ENCODE measurements at regions not wholly inside any gene's neighbourhood (a gene's known extent, or its start where the extent isn't known, plus 50 kb on each side); places are given as distances from the start of the nearest gene placed in this dataset.

DNA sequence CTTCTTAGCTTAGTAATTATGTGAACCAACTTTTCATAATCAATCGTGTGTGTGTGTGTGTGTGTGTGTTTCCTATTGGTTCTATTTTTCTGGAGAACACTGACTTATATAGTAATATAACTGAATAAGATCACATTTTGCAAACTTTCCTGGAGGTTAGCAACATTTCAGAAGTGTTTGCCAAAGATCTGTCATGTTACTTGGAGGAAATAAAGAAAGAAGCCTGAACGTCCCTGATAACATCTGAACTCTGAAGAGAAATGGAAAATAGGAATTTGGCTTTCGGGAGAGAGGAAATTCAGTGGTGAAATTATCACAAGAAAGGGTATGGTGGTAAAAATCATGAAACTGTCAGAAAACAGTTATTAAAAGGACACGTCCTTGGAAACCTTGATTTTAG lies 984.4 kb upstream of the AUTS2 start:
- DNase-seq (ENCODE audit: low read depth in 2 of 2) = peak in 1 of 2 donors; percentile 17
- H3K27ac ChIP-seq (ENCODE audit: insufficient read depth, low read length) = no peak overlapping the region
- no peaks in the 10 kb centered on the region for H3K27me3 ChIP-seq (ENCODE audit: control insufficient read depth, insufficient read depth, low read length)
- H3K9ac ChIP-seq (ENCODE audit: insufficient read depth, low read length) = no peak overlapping the region
- H2AFZ ChIP-seq (ENCODE audit: low read length) = no peak overlapping the region
- TF ChIP-seq CTCF (conservative IDR thresholded peaks at IDR 0.05 in 1 of 2, IDR thresholded peaks at IDR 0.05 in 1 of 2; ENCODE audit: low read depth in 1 of 2, low read length in 2 of 2) (no peak), EZH2 (IDR thresholded peaks at IDR 0.05; ENCODE audit: low read length, missing control alignments) (no peak)
- no peaks in the 10 kb centered on the region for H4K20me1 ChIP-seq (ENCODE audit: control insufficient read depth, extremely low read depth, insufficient read depth, low read length)
- no peaks in the 10 kb centered on the region for H3K4me1 ChIP-seq (ENCODE audit: control insufficient read depth, extremely low read depth, insufficient read depth, low read length)
- no peaks in the 10 kb centered on the region for H3K36me3 ChIP-seq (ENCODE audit: control insufficient read depth, insufficient read depth, low read length)
- H3K4me2 ChIP-seq (ENCODE audit: extremely low read depth, insufficient read depth, low read length) = no peak overlapping the region
- H3K79me2 ChIP-seq (ENCODE audit: control insufficient read depth, insufficient read depth, low read length) = no peaks in the 10 kb centered on the region
- H3K4me3 ChIP-seq (replicated peaks in 1 of 4; ENCODE audit: control extremely low read depth in 1 of 4, insufficient read depth in 1 of 4, low read depth in 3 of 4, low read length in 4 of 4) = no peak overlapping the region
- no peaks in the 10 kb centered on the region for H3K9me3 ChIP-seq (ENCODE audit: control insufficient read depth, insufficient read depth, low read depth, low read length)

DNA sequence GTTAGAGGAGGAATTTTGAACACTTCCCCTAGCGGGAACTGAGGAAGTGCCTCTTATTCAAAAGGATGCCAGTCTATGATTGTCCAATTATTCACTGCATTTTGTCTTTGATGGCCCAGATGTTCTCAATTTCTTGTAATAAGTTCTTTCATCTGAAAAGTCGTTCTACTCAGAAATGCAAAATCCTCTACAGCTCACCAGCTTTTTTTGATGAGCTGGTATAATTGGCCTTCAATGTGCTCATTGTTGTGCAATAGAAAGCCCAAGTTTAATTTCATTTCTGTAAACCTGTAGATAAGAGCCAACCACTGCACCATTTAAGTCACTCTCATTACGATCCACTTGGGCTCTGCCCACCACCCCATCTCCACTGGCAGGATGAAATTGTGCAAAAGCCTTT lies 978.7 kb upstream of the AUTS2 start:
- H3K4me3 ChIP-seq (replicated peaks in 1 of 4; ENCODE audit: control extremely low read depth in 1 of 4, insufficient read depth in 1 of 4, low read depth in 3 of 4, low read length in 4 of 4) = no peak overlapping the region
- DNase-seq (ENCODE audit: low read depth in 2 of 2) = no peak
- H3K9me3 ChIP-seq (ENCODE audit: control insufficient read depth, insufficient read depth, low read depth, low read length) = no peaks in the 10 kb centered on the region
- H3K79me2 ChIP-seq (ENCODE audit: control insufficient read depth, insufficient read depth, low read length) = no peaks in the 10 kb centered on the region
- no peaks in the 10 kb centered on the region for H3K4me1 ChIP-seq (ENCODE audit: control insufficient read depth, extremely low read depth, insufficient read depth, low read length)
- no peak overlapping the region for H3K9ac ChIP-seq (ENCODE audit: insufficient read depth, low read length)
- H3K27me3 ChIP-seq (ENCODE audit: control insufficient read depth, insufficient read depth, low read length) = no peaks in the 10 kb centered on the region
- H3K4me2 ChIP-seq (ENCODE audit: extremely low read depth, insufficient read depth, low read length) = no peak overlapping the region
- no peak overlapping the region for H2AFZ ChIP-seq (ENCODE audit: low read length)
- H3K27ac ChIP-seq (ENCODE audit: insufficient read depth, low read length) = no peak overlapping the region
- TF ChIP-seq CTCF (conservative IDR thresholded peaks at IDR 0.05 in 1 of 2, IDR thresholded peaks at IDR 0.05 in 1 of 2; ENCODE audit: low read depth in 1 of 2, low read length in 2 of 2) (no peak), EZH2 (IDR thresholded peaks at IDR 0.05; ENCODE audit: low read length, missing control alignments) (no peak)
- H3K36me3 ChIP-seq (ENCODE audit: control insufficient read depth, insufficient read depth, low read length) = no peaks in the 10 kb centered on the region
- no peaks in the 10 kb centered on the region for H4K20me1 ChIP-seq (ENCODE audit: control insufficient read depth, extremely low read depth, insufficient read depth, low read length)

GRCh38 chr7:68622500-68622899 lies 975.8 kb upstream of the AUTS2 start:
- Histone ChIP-seq H3K9me3 (ENCODE audit: control insufficient read depth, insufficient read depth, low read depth, low read length) (no peaks in the 10 kb centered on the region), H3K4me2 (ENCODE audit: extremely low read depth, insufficient read depth, low read length) (no peak overlapping the region), H3K9ac (ENCODE audit: insufficient read depth, low read length) (no peak overlapping the region), H3K27ac (ENCODE audit: insufficient read depth, low read length) (no peak overlapping the region), H3K36me3 (ENCODE audit: control insufficient read depth, insufficient read depth, low read length) (no peaks in the 10 kb centered on the region), H3K79me2 (ENCODE audit: control insufficient read depth, insufficient read depth, low read length) (no peaks in the 10 kb centered on the region), H3K27me3 (ENCODE audit: control insufficient read depth, insufficient read depth, low read length) (no peaks in the 10 kb centered on the region), H2AFZ (ENCODE audit: low read length) (no peak overlapping the region), H3K4me3 (replicated peaks in 1 of 4; ENCODE audit: control extremely low read depth in 1 of 4, insufficient read depth in 1 of 4, low read depth in 3 of 4, low read length in 4 of 4) (no peak overlapping the region), H3K4me1 (ENCODE audit: control insufficient read depth, extremely low read depth, insufficient read depth, low read length) (no peaks in the 10 kb centered on the region), H4K20me1 (ENCODE audit: control insufficient read depth, extremely low read depth, insufficient read depth, low read length) (no peaks in the 10 kb centered on the region)
- no peak for TF ChIP-seq EZH2 (IDR thresholded peaks at IDR 0.05; ENCODE audit: low read length, missing control alignments)
- TF ChIP-seq CTCF (conservative IDR thresholded peaks at IDR 0.05 in 1 of 2, IDR thresholded peaks at IDR 0.05 in 1 of 2; ENCODE audit: low read depth in 1 of 2, low read length in 2 of 2) = no peak
- DNase-seq (ENCODE audit: low read depth in 2 of 2) = no peak

All from fibroblast of lung (primary cell).